OCI-LY7 (cell line): ENCODE measurements at regions not wholly inside any gene's neighbourhood (a gene's known extent, or its start where the extent isn't known, plus 50 kb on each side); places are given as distances from the start of the nearest gene placed in this dataset.
"Not testable (repeated sequence)": the region's sequence is repeated elsewhere in the genome, so short reads cannot be mapped to it uniquely, and the experiment has no call there.

Experiments
- EZH2phosphoT487 ChIP-seq: fragments of 200-600 bp; sonication (generic); IDR thresholded peaks from 2 replicates; pipeline ENCODE4 v1.6.1; 2018; ENCODE audit warnings: low read depth, borderline replicate concordance, mild to moderate bottlenecking, mixed run types, antibody characterized with exemption, low read length, moderate library complexity, mixed read lengths
- TF ChIP-seq, protein P1 (sequence below): fragments of 200-600 bp; sonication (generic); conservative IDR thresholded peaks from 2 replicates; pipeline ENCODE4 v1.5.1; 2014; ENCODE audit warnings: mild to moderate bottlenecking, antibody characterized with exemption, low read length, moderate library complexity, mixed read lengths

GRCh38 chr9:36493564-36493963, 79.1 kb upstream of the MELK start:
- TF ChIP-seq, protein P1, sequence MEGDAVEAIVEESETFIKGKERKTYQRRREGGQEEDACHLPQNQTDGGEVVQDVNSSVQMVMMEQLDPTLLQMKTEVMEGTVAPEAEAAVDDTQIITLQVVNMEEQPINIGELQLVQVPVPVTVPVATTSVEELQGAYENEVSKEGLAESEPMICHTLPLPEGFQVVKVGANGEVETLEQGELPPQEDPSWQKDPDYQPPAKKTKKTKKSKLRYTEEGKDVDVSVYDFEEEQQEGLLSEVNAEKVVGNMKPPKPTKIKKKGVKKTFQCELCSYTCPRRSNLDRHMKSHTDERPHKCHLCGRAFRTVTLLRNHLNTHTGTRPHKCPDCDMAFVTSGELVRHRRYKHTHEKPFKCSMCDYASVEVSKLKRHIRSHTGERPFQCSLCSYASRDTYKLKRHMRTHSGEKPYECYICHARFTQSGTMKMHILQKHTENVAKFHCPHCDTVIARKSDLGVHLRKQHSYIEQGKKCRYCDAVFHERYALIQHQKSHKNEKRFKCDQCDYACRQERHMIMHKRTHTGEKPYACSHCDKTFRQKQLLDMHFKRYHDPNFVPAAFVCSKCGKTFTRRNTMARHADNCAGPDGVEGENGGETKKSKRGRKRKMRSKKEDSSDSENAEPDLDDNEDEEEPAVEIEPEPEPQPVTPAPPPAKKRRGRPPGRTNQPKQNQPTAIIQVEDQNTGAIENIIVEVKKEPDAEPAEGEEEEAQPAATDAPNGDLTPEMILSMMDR: not testable (repeated sequence)
- not testable (repeated sequence) for TF ChIP-seq EZH2phosphoT487
